ENCODE measurements at regions not wholly inside any gene's neighbourhood (a gene's known extent, or its start where the extent isn't known, plus 50 kb on each side); places are given as distances from the start of the nearest gene placed in this dataset.

DNA sequence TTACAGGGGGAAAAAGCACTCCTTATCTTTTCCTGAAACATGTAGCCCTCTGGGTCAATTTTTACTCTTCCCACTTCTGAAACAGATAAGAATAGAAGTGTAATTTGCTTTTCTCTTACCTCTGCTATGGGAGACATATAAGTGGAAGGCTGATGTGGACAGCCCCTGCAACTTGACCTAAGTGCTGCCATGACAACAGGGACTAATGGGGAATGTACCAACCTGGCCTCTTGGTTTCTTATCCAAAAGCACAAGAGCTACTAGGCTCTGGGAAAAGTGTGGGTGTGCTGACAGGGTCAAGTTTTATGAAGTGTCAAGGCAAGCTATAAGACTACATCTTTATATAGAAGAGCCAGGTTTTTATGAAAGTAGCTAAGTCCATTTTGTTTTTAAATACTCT is 1246.5 kb downstream of the OTOL1 start:
- Mint-ChIP-seq H3K27ac (no peak overlapping the region), H3K9me3 (peaks cover 15% of the 10 kb centered on the region), H3K4me1 (no peaks in the 10 kb centered on the region)

DNA sequence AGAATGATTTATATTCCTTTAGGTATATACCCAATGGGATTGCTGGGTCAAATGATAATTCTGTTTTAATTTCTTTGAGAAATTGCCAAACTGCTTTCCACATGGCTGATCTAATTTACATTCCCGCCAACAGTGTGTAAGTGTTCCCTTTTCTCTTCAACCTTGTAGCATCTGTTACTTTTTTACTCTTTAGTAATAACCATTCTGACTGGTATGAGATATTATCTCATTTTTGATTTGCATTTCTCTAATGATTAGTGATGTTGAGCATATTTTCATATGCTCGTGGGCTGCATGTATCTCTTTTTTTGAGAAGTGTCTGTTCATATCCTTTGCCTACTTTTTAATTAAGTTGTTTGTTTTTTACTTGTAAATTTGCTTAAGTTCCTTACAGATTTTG is 1264.2 kb downstream of the OTOL1 start:
- H3K27ac ChIP-seq, result no peak overlapping the region
- H3K9me3 ChIP-seq (ENCODE audit: low read depth), result no peaks in the 10 kb centered on the region
- no peak for DNase-seq (ENCODE audit: low spot score)
- Mint-ChIP-seq H3K27ac (no peak overlapping the region), H3K36me3 (no peaks in the 10 kb centered on the region), H3K27me3 (ENCODE audit: insufficient read depth, low read depth) (no peaks in the 10 kb centered on the region), H3K9me3 (peaks cover 2% of the 10 kb centered on the region), H3K4me1 (no peaks in the 10 kb centered on the region), H3K4me3 (no peak overlapping the region)
- H3K9ac ChIP-seq, result no peak overlapping the region
- no peaks in the 10 kb centered on the region for H4K20me1 ChIP-seq (ENCODE audit: low read depth)
- H3K4me1 ChIP-seq, result no peaks in the 10 kb centered on the region
- no peak overlapping the region for H3K4me3 ChIP-seq
- H3F3A ChIP-seq (ENCODE audit: low read depth), result no peaks in the 10 kb centered on the region
- no peaks in the 10 kb centered on the region for H3K27me3 ChIP-seq
- H2AFZ ChIP-seq (replicated peaks), result no peak overlapping the region
- H3K36me3 ChIP-seq, result no peaks in the 10 kb centered on the region
- H3K79me2 ChIP-seq (ENCODE audit: low read depth), result no peaks in the 10 kb centered on the region
- no peak overlapping the region for H3K4me2 ChIP-seq
- TF ChIP-seq, protein P1, sequence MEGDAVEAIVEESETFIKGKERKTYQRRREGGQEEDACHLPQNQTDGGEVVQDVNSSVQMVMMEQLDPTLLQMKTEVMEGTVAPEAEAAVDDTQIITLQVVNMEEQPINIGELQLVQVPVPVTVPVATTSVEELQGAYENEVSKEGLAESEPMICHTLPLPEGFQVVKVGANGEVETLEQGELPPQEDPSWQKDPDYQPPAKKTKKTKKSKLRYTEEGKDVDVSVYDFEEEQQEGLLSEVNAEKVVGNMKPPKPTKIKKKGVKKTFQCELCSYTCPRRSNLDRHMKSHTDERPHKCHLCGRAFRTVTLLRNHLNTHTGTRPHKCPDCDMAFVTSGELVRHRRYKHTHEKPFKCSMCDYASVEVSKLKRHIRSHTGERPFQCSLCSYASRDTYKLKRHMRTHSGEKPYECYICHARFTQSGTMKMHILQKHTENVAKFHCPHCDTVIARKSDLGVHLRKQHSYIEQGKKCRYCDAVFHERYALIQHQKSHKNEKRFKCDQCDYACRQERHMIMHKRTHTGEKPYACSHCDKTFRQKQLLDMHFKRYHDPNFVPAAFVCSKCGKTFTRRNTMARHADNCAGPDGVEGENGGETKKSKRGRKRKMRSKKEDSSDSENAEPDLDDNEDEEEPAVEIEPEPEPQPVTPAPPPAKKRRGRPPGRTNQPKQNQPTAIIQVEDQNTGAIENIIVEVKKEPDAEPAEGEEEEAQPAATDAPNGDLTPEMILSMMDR (IDR thresholded peaks at IDR 0.05), result no peak
- no peak for TF ChIP-seq EZH2phosphoT487 (IDR thresholded peaks at IDR 0.05)
- no peak for TF ChIP-seq EZH2 (IDR thresholded peaks at IDR 0.05)

More for the DNA sequence above, 1246.5 kb downstream of the OTOL1 start:
- no peaks in the 10 kb centered on the region for H3F3A ChIP-seq (ENCODE audit: low read depth)
- no peak overlapping the region for H3K4me2 ChIP-seq
- no peaks in the 10 kb centered on the region for H3K4me1 ChIP-seq
- no peaks in the 10 kb centered on the region for H4K20me1 ChIP-seq (ENCODE audit: low read depth)
- Mint-ChIP-seq H3K36me3 (no peaks in the 10 kb centered on the region), H3K27me3 (ENCODE audit: insufficient read depth, low read depth) (peaks cover 4% of the 10 kb centered on the region), H3K4me3 (no peak overlapping the region)
- H3K9me3 ChIP-seq (ENCODE audit: low read depth), result peaks cover 4% of the 10 kb centered on the region
- H3K36me3 ChIP-seq, result no peaks in the 10 kb centered on the region
- no peak for DNase-seq (ENCODE audit: low spot score)
- no peak overlapping the region for H3K27ac ChIP-seq
- no peak overlapping the region for H3K4me3 ChIP-seq
- H3K79me2 ChIP-seq (ENCODE audit: low read depth), result no peaks in the 10 kb centered on the region
- TF ChIP-seq, protein P1 (IDR thresholded peaks at IDR 0.05), result no peak
- TF ChIP-seq EZH2phosphoT487 (IDR thresholded peaks at IDR 0.05) (no peak), EZH2 (IDR thresholded peaks at IDR 0.05) (no peak)
- H3K9ac ChIP-seq, result no peak overlapping the region
- no peaks in the 10 kb centered on the region for H3K27me3 ChIP-seq
- no peak overlapping the region for H2AFZ ChIP-seq (replicated peaks)

DNA sequence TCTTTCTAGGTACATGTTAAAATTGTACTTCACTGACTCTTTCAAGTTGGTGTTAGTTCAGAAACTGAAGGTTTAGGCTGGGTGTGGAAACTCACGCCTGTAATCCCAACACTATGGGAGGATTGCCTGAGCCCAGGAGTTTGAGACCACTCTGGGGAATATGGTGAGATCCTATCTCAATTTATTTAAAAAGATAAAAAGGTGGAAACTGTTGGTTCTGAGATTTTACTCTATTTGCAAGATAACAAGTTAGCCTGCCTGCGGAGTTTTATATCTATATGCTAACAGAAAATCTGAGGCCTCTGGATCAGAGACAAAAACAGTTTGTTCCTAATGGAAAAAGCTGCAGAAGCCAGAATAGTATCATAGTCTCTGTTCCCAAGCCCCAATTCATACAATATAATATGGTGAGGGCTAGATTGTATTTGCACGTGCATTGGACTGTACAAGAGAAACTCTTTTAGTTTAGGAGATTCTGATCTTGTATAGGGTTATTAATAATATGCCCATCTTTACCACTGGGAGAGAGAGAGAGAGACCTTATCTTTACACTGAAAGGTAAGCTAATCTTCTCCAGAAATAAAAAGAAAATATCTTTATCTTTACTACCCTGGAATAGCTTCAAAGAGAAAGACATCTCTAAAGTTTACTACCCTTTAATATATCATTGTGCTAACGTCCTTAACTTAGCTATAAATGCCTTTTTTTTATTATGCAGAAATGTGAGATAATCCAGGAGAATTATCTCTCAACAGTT is 1267.6 kb downstream of the OTOL1 start:
- Histone ChIP-seq H3K27me3 (no peaks in the 10 kb centered on the region), H3K4me3 (no peak overlapping the region), H2AFZ (replicated peaks) (no peak overlapping the region), H3K36me3 (no peaks in the 10 kb centered on the region), H3K4me2 (no peak overlapping the region), H3K4me1 (no peaks in the 10 kb centered on the region), H3F3A (ENCODE audit: low read depth) (no peaks in the 10 kb centered on the region), H3K79me2 (ENCODE audit: low read depth) (no peaks in the 10 kb centered on the region), H3K9ac (no peak overlapping the region), H4K20me1 (ENCODE audit: low read depth) (no peaks in the 10 kb centered on the region), H3K27ac (no peak overlapping the region), H3K9me3 (ENCODE audit: low read depth) (no peaks in the 10 kb centered on the region)
- H3K36me3 Mint-ChIP-seq, result no peaks in the 10 kb centered on the region
- H3K4me1 Mint-ChIP-seq, result no peaks in the 10 kb centered on the region
- H3K4me3 Mint-ChIP-seq, result no peak overlapping the region
- DNase-seq (ENCODE audit: low spot score), result no peak
- TF ChIP-seq EZH2phosphoT487 (IDR thresholded peaks at IDR 0.05), result no peak
- TF ChIP-seq, protein P1 (IDR thresholded peaks at IDR 0.05), result no peak
- TF ChIP-seq EZH2 (IDR thresholded peaks at IDR 0.05), result no peak
- H3K27ac Mint-ChIP-seq, result no peak overlapping the region
- peaks cover 2% of the 10 kb centered on the region for H3K9me3 Mint-ChIP-seq
- H3K27me3 Mint-ChIP-seq (ENCODE audit: insufficient read depth, low read depth), result no peaks in the 10 kb centered on the region
